ENCODE measurements at regions not wholly inside any gene's neighbourhood (a gene's known extent, or its start where the extent isn't known, plus 50 kb on each side); places are given as distances from the start of the nearest gene placed in this dataset.
"Not testable (repeated sequence)": the region's sequence is repeated elsewhere in the genome, so short reads cannot be mapped to it uniquely, and the experiment has no call there.

GRCh38 chr3:170679190-170679589, 93.3 kb upstream of the SLC7A14 start:
- no peaks in the 10 kb centered on the region for H3K9me3 Mint-ChIP-seq
- no peaks in the 10 kb centered on the region for H3K36me3 Mint-ChIP-seq (ENCODE audit: low read depth)
- H3K27ac Mint-ChIP-seq = no peak overlapping the region
- ChIA-PET CTCF (no interaction called here), POLR2A (no interaction called here)
- intact Hi-C loops (cut with micrococcal nuclease) = no loop called here
- no peaks in the 10 kb centered on the region for H3K4me1 Mint-ChIP-seq
- peaks cover 7% of the 10 kb centered on the region for H3K27me3 Mint-ChIP-seq
- no peak overlapping the region for H3K4me3 Mint-ChIP-seq
- DNase-seq (no peak), ATAC-seq (ENCODE audit: low read depth) (no peak)
- no peak for TF ChIP-seq CTCF (IDR thresholded peaks at IDR 0.05)

DNA sequence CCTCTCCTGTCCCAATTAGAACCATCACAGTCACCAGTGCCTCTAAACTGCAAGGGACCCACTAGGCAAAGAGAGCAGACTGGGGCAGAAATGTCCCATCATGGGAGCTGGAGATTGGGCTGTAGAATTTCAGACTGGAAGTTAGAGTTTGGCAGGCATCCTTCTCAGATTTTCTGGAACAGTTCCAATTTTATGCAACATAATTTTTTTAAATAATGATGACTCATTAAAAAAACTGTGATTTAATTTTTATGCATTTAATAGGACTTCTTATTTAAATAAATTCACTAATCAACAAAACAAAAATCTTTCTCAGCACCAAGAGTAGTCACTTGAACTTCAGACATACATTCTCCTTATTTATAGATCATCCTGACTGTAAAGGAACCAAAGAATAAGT, 84.6 kb upstream of the SLC7A14 start:
- Mint-ChIP-seq H3K27ac (no peak overlapping the region), H3K4me3 (no peak overlapping the region), H3K27me3 (peaks cover 13% of the 10 kb centered on the region), H3K36me3 (ENCODE audit: low read depth) (no peaks in the 10 kb centered on the region), H3K9me3 (peaks cover 7% of the 10 kb centered on the region), H3K4me1 (no peaks in the 10 kb centered on the region)
- intact Hi-C loops (cut with micrococcal nuclease) = no loop called here
- ChIA-PET CTCF (no interaction called here), POLR2A (no interaction called here)
- no peak for ATAC-seq (ENCODE audit: low read depth)
- DNase-seq = no peak
- no peak for TF ChIP-seq CTCF (IDR thresholded peaks at IDR 0.05)

DNA sequence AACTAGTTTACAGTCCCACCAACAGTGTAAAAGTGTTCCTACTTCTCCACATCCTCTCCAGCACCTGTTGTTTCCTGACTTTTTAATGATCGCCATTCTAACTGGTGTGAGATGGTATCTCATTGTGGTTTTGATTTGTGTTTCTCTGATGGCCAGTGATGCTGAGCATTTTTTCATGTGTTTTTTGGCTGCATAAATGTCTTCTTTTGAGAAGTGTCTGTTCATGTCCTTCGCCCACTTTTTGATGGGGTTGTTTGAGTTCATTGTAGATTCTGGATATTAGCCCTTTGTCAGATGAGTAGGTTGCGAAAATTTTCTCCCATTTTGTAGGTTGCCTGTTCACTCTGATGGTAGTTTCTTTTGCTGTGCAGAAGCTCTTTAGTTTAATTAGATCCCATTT, 77.1 kb upstream of the SLC7A14 start:
- POLR2A ChIA-PET; DNase-seq; H3K27me3 Mint-ChIP-seq; H3K36me3 Mint-ChIP-seq (ENCODE audit: low read depth); CTCF ChIA-PET; H3K4me3 Mint-ChIP-seq; ATAC-seq (ENCODE audit: low read depth); H3K4me1 Mint-ChIP-seq; intact Hi-C loops (cut with micrococcal nuclease); H3K27ac Mint-ChIP-seq; H3K9me3 Mint-ChIP-seq: not testable (repeated sequence)

DNA sequence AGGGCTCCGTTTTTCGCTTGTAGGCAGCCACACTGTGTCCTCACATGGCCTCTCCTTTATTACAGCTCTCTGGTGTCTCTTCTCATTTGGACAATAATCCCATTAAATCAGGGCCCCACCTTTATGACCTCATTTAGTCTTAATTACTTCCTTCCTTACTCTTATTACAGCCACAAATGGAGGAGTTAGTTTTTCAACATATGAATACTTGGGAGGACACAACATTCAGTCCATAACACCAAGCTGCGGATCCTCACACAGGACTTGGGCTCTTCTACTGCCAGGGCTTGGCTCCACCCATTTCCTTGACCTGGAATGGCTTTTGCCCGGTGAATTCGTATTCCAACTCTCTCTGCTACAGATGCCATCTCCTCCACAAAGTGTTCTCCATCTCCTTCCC, 74.3 kb upstream of the SLC7A14 start:
- POLR2A ChIA-PET = no interaction called here
- Mint-ChIP-seq H3K27me3 (peaks cover 16% of the 10 kb centered on the region), H3K4me3 (no peak overlapping the region), H3K36me3 (ENCODE audit: low read depth) (no peaks in the 10 kb centered on the region), H3K9me3 (no peaks in the 10 kb centered on the region), H3K4me1 (no peaks in the 10 kb centered on the region), H3K27ac (no peak overlapping the region)
- intact Hi-C loops (cut with micrococcal nuclease) = no loop called here
- ATAC-seq (ENCODE audit: low read depth) (no peak), DNase-seq (no peak)
- no peak for TF ChIP-seq CTCF (IDR thresholded peaks at IDR 0.05)
- CTCF ChIA-PET = no interaction called here

GRCh38 chr3:170657312-170657711, 71.4 kb upstream of the SLC7A14 start:
- no peaks in the 10 kb centered on the region for H3K9me3 Mint-ChIP-seq
- ChIA-PET POLR2A (no interaction called here), CTCF (no interaction called here)
- H3K36me3 Mint-ChIP-seq (ENCODE audit: low read depth) = no peaks in the 10 kb centered on the region
- DNase-seq (no peak), ATAC-seq (ENCODE audit: low read depth) (no peak)
- TF ChIP-seq CTCF (IDR thresholded peaks at IDR 0.05) = no peak
- H3K27ac Mint-ChIP-seq = no peak overlapping the region
- H3K27me3 Mint-ChIP-seq = peaks cover 28% of the 10 kb centered on the region
- intact Hi-C loops (cut with micrococcal nuclease) = no loop called here
- no peaks in the 10 kb centered on the region for H3K4me1 Mint-ChIP-seq
- no peak overlapping the region for H3K4me3 Mint-ChIP-seq

- DNase-seq (no peak), ATAC-seq (ENCODE audit: low read depth) (no peak)
- intact Hi-C loops (cut with micrococcal nuclease) = no loop called here
- CTCF ChIA-PET = no interaction called here
- Mint-ChIP-seq H3K9me3 (no peaks in the 10 kb centered on the region), H3K4me3 (no peak overlapping the region), H3K27ac (no peak overlapping the region), H3K4me1 (no peaks in the 10 kb centered on the region), H3K36me3 (ENCODE audit: low read depth) (no peaks in the 10 kb centered on the region), H3K27me3 (peaks cover 34% of the 10 kb centered on the region)
- POLR2A ChIA-PET = no interaction called here
- TF ChIP-seq CTCF (IDR thresholded peaks at IDR 0.05) = no peak
Measured at GRCh38 chr3:170656284-170656683, 70.4 kb upstream of the SLC7A14 start.
